AG10803 (cell line): ENCODE measurements at regions not wholly inside any gene's neighbourhood (a gene's known extent, or its start where the extent isn't known, plus 50 kb on each side); places are given as distances from the start of the nearest gene placed in this dataset.

Experiments
- DNase-seq: peaks from one replicate; pipeline ENCODE4 v3.0.0; 2010; ENCODE audit warnings: low read depth
- H3K4me3 ChIP-seq: 2 replicates; pipeline ENCODE4 v1.5.1; 2011; ENCODE audit warnings: mild to moderate bottlenecking, low read length, control low read depth
- CTCF ChIP-seq: conservative IDR thresholded peaks from 2 replicates; pipeline ENCODE4 v1.5.1; 2011; ENCODE audit warnings: mild to moderate bottlenecking, low read length, control low read depth, inconsistent platforms

GRCh38 chr7:17498230-17498629 lies 199.8 kb downstream of the AHR start:
- no peak overlapping the region for H3K4me3 ChIP-seq
- no peak for TF ChIP-seq CTCF
- DNase-seq: no peak

GRCh38 chr7:17500736-17501135 lies 202.3 kb downstream of the AHR start:
- no peak for DNase-seq
- TF ChIP-seq CTCF: no peak
- H3K4me3 ChIP-seq: no peak overlapping the region

GRCh38 chr7:17501441-17502212 lies 203.2 kb downstream of the AHR start:
- no peak for TF ChIP-seq CTCF
- H3K4me3 ChIP-seq: no peak overlapping the region
- peak; percentile 90 for DNase-seq

- DNase-seq: peak; percentile 37
- no peak overlapping the region for H3K4me3 ChIP-seq
- no peak for TF ChIP-seq CTCF
Observed at GRCh38 chr7:17502213-17503060, 204.0 kb downstream of the AHR start.

- no peak for DNase-seq
- no peak overlapping the region for H3K4me3 ChIP-seq
- no peak for TF ChIP-seq CTCF
Observed at GRCh38 chr7:17506095-17506494, 207.6 kb downstream of the AHR start.

GRCh38 chr7:17506596-17506995 lies 208.1 kb downstream of the AHR start:
- H3K4me3 ChIP-seq: no peak overlapping the region
- TF ChIP-seq CTCF: no peak
- DNase-seq: no peak
